ENCODE measurements at regions not wholly inside any gene's neighbourhood (a gene's known extent, or its start where the extent isn't known, plus 50 kb on each side); places are given as distances from the start of the nearest gene placed in this dataset.
A peak's percentile ranks its signal among the peaks of the same experiment; 100 is the strongest.

- no peak overlapping the region for H3K4me3 Mint-ChIP-seq
- H3K27ac Mint-ChIP-seq, result no peak overlapping the region
- no peak for TF ChIP-seq CTCF (IDR thresholded peaks at IDR 0.05)
- peaks cover 7% of the 10 kb centered on the region for H3K27me3 Mint-ChIP-seq (ENCODE audit: low read depth, poor library complexity)
- no peaks in the 10 kb centered on the region for H3K9me3 Mint-ChIP-seq
- no peak for DNase-seq
- H3K36me3 Mint-ChIP-seq (ENCODE audit: low read depth), result no peaks in the 10 kb centered on the region
- H3K4me1 Mint-ChIP-seq, result peaks cover 62% of the 10 kb centered on the region
Measured at GRCh38 chr6:3573670-3574069, 116.8 kb upstream of the SLC22A23 start.

- H3K9me3 Mint-ChIP-seq, result no peaks in the 10 kb centered on the region
- H3K27me3 Mint-ChIP-seq (ENCODE audit: low read depth, poor library complexity), result peaks cover 5% of the 10 kb centered on the region
- no peaks in the 10 kb centered on the region for H3K36me3 Mint-ChIP-seq (ENCODE audit: low read depth)
- no peak overlapping the region for H3K27ac Mint-ChIP-seq
- H3K4me1 Mint-ChIP-seq, result peaks cover 69% of the 10 kb centered on the region
- no peak overlapping the region for H3K4me3 Mint-ChIP-seq
- no peak for DNase-seq
- no peak for TF ChIP-seq CTCF (IDR thresholded peaks at IDR 0.05)
Measured at GRCh38 chr6:3571836-3572235, 115.0 kb upstream of the SLC22A23 start.

- peaks cover 74% of the 10 kb centered on the region for H3K4me1 Mint-ChIP-seq
Measured at GRCh38 chr6:3571250-3571681, 114.4 kb upstream of the SLC22A23 start.

GRCh38 chr6:3569816-3570215, 113.0 kb upstream of the SLC22A23 start:
- no peak for TF ChIP-seq CTCF (IDR thresholded peaks at IDR 0.05)
- Mint-ChIP-seq H3K36me3 (ENCODE audit: low read depth) (peaks cover under 1% of the 10 kb centered on the region), H3K4me3 (peak overlapping the region; percentile 20), H3K9me3 (peaks cover 3% of the 10 kb centered on the region), H3K4me1 (peaks cover 88% of the 10 kb centered on the region), H3K27ac (no peak overlapping the region), H3K27me3 (ENCODE audit: low read depth, poor library complexity) (peaks cover 5% of the 10 kb centered on the region)
- DNase-seq, result no peak

More at GRCh38 chr6:3571250-3571681, 114.4 kb upstream of the SLC22A23 start:
- Mint-ChIP-seq H3K27me3 (ENCODE audit: low read depth, poor library complexity) (peaks cover 5% of the 10 kb centered on the region), H3K27ac (no peak overlapping the region), H3K36me3 (ENCODE audit: low read depth) (no peaks in the 10 kb centered on the region), H3K4me3 (no peak overlapping the region), H3K9me3 (no peaks in the 10 kb centered on the region)
- TF ChIP-seq CTCF (IDR thresholded peaks at IDR 0.05), result no peak
- DNase-seq, result no peak

- Mint-ChIP-seq H3K36me3 (ENCODE audit: low read depth) (peaks cover 9% of the 10 kb centered on the region), H3K27me3 (ENCODE audit: low read depth, poor library complexity) (peaks cover 6% of the 10 kb centered on the region), H3K9me3 (peaks cover 13% of the 10 kb centered on the region), H3K27ac (peak overlapping the region; percentile 49), H3K4me1 (peaks cover 80% of the 10 kb centered on the region), H3K4me3 (no peak overlapping the region)
- DNase-seq, result no peak
- no peak for TF ChIP-seq CTCF (IDR thresholded peaks at IDR 0.05)
Measured at GRCh38 chr6:3568396-3569082, 111.7 kb upstream of the SLC22A23 start.

- Mint-ChIP-seq H3K27ac (peak overlapping the region; percentile 37), H3K4me3 (no peak overlapping the region), H3K9me3 (peaks cover 14% of the 10 kb centered on the region), H3K4me1 (peaks cover 78% of the 10 kb centered on the region), H3K36me3 (ENCODE audit: low read depth) (peaks cover 10% of the 10 kb centered on the region), H3K27me3 (ENCODE audit: low read depth, poor library complexity) (peaks cover 7% of the 10 kb centered on the region)
- DNase-seq, result no peak
- no peak for TF ChIP-seq CTCF (IDR thresholded peaks at IDR 0.05)
Measured at GRCh38 chr6:3566812-3567211, 110.0 kb upstream of the SLC22A23 start.

Measured in nephron progenitor cell (in vitro differentiated cells).